DOHH2 (cell line): ENCODE measurements at regions not wholly inside any gene's neighbourhood (a gene's known extent, or its start where the extent isn't known, plus 50 kb on each side); places are given as distances from the start of the nearest gene placed in this dataset.

ENCODE experiments used
- CTCF ChIP-seq: fragments of 200-600 bp; sonication (generic); IDR thresholded peaks from one replicate; pipeline ENCODE4 v1.5.1; 2014; ENCODE audit warnings: antibody characterized with exemption, mild to moderate bottlenecking, low read depth, low read length; ENCODE audit not compliant: poor library complexity, severe bottlenecking
- EZH2phosphoT487 ChIP-seq: fragments of 200-600 bp; sonication (generic); IDR thresholded peaks from 2 replicates; pipeline ENCODE4 v1.6.1; 2017; ENCODE audit warnings: borderline replicate concordance, mild to moderate bottlenecking, antibody characterized with exemption, low read length, moderate library complexity, mixed read lengths

- no peak for TF ChIP-seq CTCF
- no peak for TF ChIP-seq EZH2phosphoT487
Measured at GRCh38 chr21:23067672-23068071, 2069.5 kb downstream of the NCAM2 start.
